Stimulated activated CD8-positive, alpha-beta memory T cell treated with anti-CD3 and anti-CD28 coated beads, Interleukin-12 subunit alpha, Interleukin-12 subunit beta, amount 100 ng/mL, for 4 hours (primary cell): ENCODE measurements at regions not wholly inside any gene's neighbourhood (a gene's known extent, or its start where the extent isn't known, plus 50 kb on each side); places are given as distances from the start of the nearest gene placed in this dataset.

Experiments used
- DNase-seq: peaks from one replicate; pipeline ENCODE4 v3.0.0-alpha.2; 2020; ENCODE audit warnings: low read depth

GRCh38 chr20:52736507-52736906 lies 235.7 kb upstream of the TSHZ2 start:
- no peak for DNase-seq

DNA sequence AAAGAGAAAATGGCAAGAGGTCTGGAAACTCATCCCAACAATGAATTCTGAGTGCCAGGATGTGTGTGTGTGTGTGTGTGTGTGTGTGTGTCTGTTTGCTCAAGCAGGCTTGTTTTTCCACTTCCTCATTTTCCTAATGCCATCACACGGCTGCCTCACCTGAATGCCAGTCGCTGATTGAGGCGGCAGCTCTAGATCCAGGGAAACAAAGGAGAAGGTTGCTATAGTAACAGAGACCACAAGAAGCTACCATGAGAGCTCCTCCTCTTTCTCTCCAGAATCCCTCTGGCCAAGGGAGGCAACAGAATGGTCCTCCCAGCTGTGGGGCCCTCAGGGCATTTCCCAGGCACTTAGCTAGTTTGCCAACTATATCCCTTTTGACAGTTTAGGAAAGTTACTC lies 241.1 kb upstream of the TSHZ2 start:
- no peak for DNase-seq

GRCh38 chr20:52727740-52728456 lies 244.3 kb upstream of the TSHZ2 start:
- no peak for DNase-seq

DNA sequence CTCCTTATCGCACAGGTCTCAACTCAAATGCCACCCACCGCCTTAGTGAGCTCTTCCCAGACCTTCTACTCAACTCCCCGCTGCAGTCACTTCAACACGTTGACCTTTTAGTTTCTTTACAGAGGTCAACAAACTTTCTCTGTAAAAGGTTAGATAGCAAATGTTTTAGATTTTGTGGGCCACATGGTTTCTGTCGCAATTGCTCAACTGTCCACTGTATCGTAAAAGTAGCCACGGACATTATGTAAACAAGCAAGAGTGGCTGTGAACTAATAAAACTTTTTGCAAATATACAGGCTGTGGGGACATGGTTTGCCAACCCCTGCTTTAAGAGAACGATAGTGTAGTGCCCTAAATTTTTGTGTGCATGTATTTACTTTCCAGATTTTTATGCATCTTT lies 247.6 kb upstream of the TSHZ2 start:
- no peak for DNase-seq

DNA sequence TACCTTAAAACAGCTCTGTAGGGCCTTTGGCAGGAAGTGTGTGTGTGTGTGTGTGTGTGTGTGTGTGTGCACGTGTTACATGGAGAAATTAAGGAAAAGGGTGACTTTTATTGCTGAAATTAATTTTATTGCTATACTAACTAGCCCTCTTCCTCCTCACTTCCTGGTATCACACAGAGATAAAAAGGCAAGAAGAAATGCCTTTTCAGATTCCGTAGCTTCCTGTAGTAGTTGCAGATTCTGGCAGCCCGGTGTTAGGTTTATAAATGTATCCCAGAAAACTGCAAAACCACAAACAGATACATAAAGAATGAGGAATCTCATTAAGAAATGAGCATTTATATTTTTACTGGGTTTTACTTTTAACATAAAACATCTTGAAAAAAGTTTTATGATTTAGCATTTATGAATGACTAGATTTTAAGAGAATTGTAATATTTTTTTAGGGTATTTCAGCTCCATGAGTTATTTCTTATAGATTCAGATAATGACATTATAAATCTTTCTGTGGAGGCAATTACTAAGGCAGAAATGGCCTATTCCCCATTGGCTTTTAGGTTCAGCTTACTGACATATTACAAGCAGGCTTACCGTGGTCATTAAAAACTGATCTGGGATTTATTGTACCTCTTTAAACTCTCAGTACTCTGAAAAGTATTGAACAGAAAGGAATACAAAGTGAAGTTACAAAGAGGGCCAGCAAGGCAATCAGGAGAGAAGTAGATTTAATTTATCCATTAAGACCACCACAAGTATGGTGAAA lies 249.1 kb upstream of the TSHZ2 start:
- DNase-seq: no peak

GRCh38 chr20:52708137-52708536 lies 264.0 kb upstream of the TSHZ2 start:
- no peak for DNase-seq

DNA sequence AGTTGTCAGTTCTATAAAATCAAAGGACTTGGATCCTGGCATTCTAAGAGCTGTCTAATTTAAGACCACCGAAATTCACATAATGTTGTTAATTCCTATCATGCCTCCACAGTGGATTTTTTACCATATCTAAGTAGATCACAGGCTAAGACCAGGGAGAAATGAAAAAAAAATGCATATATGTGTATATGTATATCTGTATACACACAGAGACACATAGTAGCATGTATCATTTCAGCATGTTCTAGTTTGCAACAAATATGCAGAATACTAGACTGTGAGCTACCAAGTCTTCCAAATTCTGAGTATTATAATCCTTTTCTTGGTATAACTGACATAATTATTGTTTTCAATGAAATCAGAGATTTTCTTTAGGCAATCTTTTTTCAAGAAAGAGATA lies 267.6 kb upstream of the TSHZ2 start:
- DNase-seq: no peak

GRCh38 chr20:52688345-52688744 lies 283.8 kb upstream of the TSHZ2 start:
- DNase-seq: no peak

- no peak for DNase-seq
These were observed 287.3 kb upstream of the TSHZ2 start for GRCh38 chr20:52684905-52685304.

GRCh38 chr20:52684176-52684575 lies 288.0 kb upstream of the TSHZ2 start:
- no peak for DNase-seq

GRCh38 chr20:52683761-52684160 lies 288.4 kb upstream of the TSHZ2 start:
- DNase-seq: no peak

DNA sequence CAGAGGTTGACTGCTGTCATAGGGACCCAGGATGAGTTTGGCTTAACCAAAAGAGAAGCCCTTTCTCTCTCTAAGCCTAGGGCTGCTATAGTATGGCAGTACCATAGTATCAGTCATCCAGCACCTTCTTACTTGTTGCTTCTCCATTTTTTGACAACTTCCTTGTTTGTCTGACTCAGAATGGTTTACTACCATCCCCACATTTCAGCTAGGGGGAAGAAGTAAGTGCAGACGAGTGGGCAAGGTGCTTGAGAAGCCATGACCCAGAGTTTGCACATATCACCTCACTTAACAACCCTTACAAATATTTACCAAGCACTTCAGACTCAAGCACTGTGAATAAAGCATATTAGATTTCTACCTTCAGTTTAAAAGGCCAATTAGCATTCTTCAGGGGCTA lies 289.9 kb upstream of the TSHZ2 start:
- DNase-seq: no peak

- no peak for DNase-seq
These were observed 290.9 kb upstream of the TSHZ2 start for GRCh38 chr20:52681288-52681687.

DNA sequence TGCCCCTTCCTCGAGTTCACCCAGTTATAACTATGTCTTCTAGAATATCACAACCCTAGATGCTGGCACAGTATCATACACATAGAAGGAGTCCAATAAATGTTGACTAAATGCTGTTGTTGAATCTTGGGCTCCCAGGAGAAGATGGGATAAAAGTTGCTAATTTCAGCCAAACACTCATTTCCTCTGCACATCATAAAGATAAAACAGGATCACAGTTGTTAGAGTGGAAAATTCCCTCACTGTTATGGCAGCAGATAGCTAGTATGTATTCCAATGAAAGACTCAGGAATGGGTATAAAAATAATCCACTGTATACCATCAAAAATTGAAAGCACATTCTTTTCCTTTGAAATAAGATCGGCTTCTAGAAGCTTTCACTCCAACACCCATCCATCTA lies 294.9 kb upstream of the TSHZ2 start:
- DNase-seq: no peak

GRCh38 chr20:52676283-52676995 lies 295.7 kb upstream of the TSHZ2 start:
- DNase-seq: no peak

GRCh38 chr20:52675375-52675774 lies 296.8 kb upstream of the TSHZ2 start:
- no peak for DNase-seq

- DNase-seq: no peak
These were observed 303.5 kb upstream of the TSHZ2 start for GRCh38 chr20:52668626-52669025.

DNA sequence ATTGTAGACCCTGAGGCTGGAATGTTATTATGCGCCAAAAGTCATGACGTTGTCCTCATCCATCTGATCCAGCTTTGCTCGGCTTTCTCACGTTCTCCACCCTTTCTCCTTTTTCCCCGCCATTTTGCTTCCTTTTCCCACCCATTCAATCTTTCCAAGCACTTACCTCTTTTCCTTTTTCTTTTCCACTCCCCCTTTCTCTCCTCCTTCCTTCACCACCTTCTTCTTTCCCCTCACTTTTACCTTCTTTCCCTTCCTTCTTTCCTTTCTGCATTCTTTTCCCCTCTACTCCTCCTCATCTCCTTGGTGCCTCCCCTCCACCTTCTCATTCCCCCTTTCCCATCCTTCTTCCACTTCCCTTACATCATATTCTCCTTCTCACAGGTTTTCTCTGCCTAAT lies 304.8 kb upstream of the TSHZ2 start:
- no peak for DNase-seq

- DNase-seq: no peak
These were observed 306.7 kb upstream of the TSHZ2 start for GRCh38 chr20:52665441-52665840.

DNA sequence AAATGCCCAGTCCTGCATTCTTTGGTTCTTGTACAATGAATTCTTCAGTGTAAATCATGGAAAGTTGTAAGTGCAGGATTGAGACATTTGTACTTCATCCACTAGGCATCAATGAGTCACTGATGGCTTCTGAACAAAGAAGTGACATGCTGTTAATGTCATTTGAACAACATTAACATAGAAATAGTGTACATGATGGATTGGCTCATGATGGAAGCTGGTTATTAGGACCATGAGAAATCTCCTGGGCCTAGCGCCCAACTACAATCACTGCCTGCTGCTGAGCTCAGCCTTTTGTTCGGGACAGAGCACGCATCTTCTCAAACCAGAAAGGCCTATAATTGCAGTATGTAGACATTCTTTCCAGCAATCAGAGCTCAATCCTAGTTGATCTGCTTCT lies 316.8 kb upstream of the TSHZ2 start:
- DNase-seq: no peak

DNA sequence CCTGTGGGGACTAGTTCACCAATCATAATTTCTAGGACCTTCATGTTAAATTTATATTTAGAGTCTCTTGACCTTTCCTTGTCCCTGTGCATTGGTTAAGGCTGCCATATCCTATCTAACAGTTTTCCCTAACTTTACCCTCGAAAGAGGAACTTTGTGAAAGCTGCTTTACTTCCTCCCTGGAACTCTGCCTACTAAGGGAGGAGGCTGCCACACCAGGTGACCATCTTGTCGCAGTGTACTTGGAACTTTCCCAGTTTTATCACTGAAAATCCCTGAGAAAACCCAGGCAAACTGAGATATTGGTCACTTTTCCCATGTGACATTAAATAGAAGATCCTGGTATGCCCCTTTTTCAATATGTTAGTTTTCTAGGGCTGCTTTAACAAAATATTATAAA lies 317.6 kb upstream of the TSHZ2 start:
- DNase-seq: no peak

GRCh38 chr20:52652271-52652670 lies 319.9 kb upstream of the TSHZ2 start:
- DNase-seq: no peak

DNA sequence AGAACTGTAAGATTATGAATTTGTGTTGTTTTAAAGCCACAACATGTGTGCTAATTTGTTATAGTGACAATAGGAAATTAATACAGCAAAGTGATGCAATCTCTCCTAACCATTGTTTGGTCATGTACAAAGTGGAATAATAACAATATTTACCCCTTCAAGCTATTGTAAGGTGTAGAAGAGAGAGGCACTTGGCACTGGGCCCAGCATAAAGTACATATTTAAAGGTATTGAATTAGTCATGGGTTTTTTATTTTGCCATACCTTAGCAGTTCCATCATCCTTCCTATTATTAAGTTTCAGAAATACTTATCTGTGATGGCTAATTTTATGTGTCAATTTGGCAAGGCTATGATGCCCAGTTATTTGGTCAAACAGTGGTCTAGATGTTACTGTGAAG lies 322.4 kb upstream of the TSHZ2 start:
- no peak for DNase-seq
